CD4-positive, alpha-beta T cell (primary cell): ENCODE measurements at regions not wholly inside any gene's neighbourhood (a gene's known extent, or its start where the extent isn't known, plus 50 kb on each side); places are given as distances from the start of the nearest gene placed in this dataset.

Experiments used
- ATAC-seq: fragments of 200-7000 bp; cut with Tn5 transposase; one replicate; pipeline ENCODE4 v1.10.0; 2022; ENCODE audit warnings: mild to moderate bottlenecking; ENCODE audit not compliant: poor library complexity
- CTCF ChIA-PET: fragments of 350-600 bp; sonication (Branson Sonifier 250); formaldehyde crosslinking; loops from one replicate; lab custom pipeline; 2021; ENCODE audit warnings: antibody characterized with exemption, inconsistent platforms; lab: Charles Lee
- POLR2A ChIA-PET: fragments of 350-600 bp; sonication (Branson Sonifier 250); formaldehyde crosslinking; loops from one replicate; lab custom pipeline; 2021; ENCODE audit warnings: antibody characterized with exemption, inconsistent platforms; lab: Charles Lee
- DNase-seq, 14 experiments: peaks; one replicate each; pipeline ENCODE4 v3.0.0-alpha.2; 2013 to 2020; ENCODE audit warnings: mixed read lengths in 2 of 14
- H3K27ac ChIP-seq, 2 donors: one replicate each; pipeline versions ENCODE4 v1.5.1 to v1.7.0; 2013; ENCODE audit warnings: low read length in 2 of 2, low read depth in 1 of 2, mild to moderate bottlenecking in 1 of 2
- H3K27me3 ChIP-seq, 2 experiments: 1 replicate in 1 of 2; 2 replicates in 1 of 2; pipeline versions ENCODE4 v1.6.1 to v1.7.0; 2013; ENCODE audit warnings: low read length in 2 of 2, control low read depth in 1 of 2, mild to moderate bottlenecking in 1 of 2, moderate library complexity in 1 of 2; ENCODE audit not compliant: insufficient read depth in 2 of 2, control insufficient read depth in 1 of 2
- H3K36me3 ChIP-seq: one replicate; pipeline ENCODE4 v1.6.1; 2013; ENCODE audit warnings: low read length, control low read depth; ENCODE audit not compliant: insufficient read depth
- H3K4me1 ChIP-seq: one replicate; pipeline ENCODE4 v1.6.1; 2013; ENCODE audit warnings: low read length, control low read depth; ENCODE audit not compliant: insufficient read depth
- H3K4me3 ChIP-seq: one replicate; pipeline ENCODE4 v1.5.1; 2013; ENCODE audit warnings: mild to moderate bottlenecking, low read length, moderate library complexity
- H3K9me3 ChIP-seq, 2 experiments: 1 replicate in 1 of 2; 2 replicates in 1 of 2; pipeline versions ENCODE4 v1.6.1 to v1.7.0; 2013; ENCODE audit warnings: low read length in 2 of 2, mild to moderate bottlenecking in 2 of 2, control low read depth in 1 of 2, moderate library complexity in 1 of 2; ENCODE audit not compliant: control insufficient read depth in 1 of 2, insufficient read depth in 1 of 2
- H3K27ac Mint-ChIP-seq: one replicate; pipeline ENCODE4 v1.8.0; 2020; ENCODE audit warnings: mixed read lengths
- H3K27me3 Mint-ChIP-seq: one replicate; pipeline ENCODE4 v1.8.0; 2021; ENCODE audit warnings: mixed read lengths
- H3K36me3 Mint-ChIP-seq: one replicate; pipeline ENCODE4 v1.8.0; 2021; ENCODE audit warnings: low read depth, mixed read lengths
- H3K4me1 Mint-ChIP-seq: one replicate; pipeline ENCODE4 v1.8.0; 2021; ENCODE audit warnings: low read depth, mixed read lengths
- H3K4me3 Mint-ChIP-seq: one replicate; pipeline ENCODE4 v1.8.0; 2020; ENCODE audit warnings: mild to moderate bottlenecking, mixed read lengths
- H3K9me3 Mint-ChIP-seq: one replicate; pipeline ENCODE4 v1.8.0; 2020; ENCODE audit warnings: mixed read lengths
- intact Hi-C, 2 experiments: fragments of 100-400 bp; cut with DNase I in 1 of 2; cut with micrococcal nuclease in 1 of 2; formaldehyde crosslinking; loops; one replicate each; pipeline versions ENCODE4 v1.15.1 to v1.9.0; 2023 to 2025; cut with DNase I, micrococcal nuclease
- TF ChIP-seq, protein P1 (sequence below): fragments of 200-600 bp; IDR thresholded peaks from one replicate; pipeline ENCODE4 v1.8.0; 2022; ENCODE audit warnings: antibody characterized with exemption, mild to moderate bottlenecking

DNA sequence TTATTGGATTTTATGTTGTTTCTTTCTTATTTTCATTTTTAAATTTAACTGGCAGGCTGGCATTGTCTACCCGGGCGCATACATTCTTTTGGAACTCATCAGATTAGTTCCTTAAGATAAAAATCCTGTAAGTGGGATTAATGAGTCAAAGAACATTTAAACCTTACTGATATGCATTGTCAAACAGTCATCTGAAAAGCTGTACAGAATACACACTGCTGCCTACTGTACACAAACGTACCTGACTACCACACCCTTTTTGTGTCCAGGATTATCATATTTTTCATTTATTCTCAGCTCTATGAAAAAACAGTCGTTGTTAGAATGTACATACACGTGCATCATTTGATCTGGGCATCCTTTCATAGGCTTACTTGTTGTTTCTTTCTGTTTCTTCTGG lies 358.3 kb downstream of the EFNB2 start:
- ChIA-PET POLR2A (no interaction called here), CTCF (no interaction called here)
- Mint-ChIP-seq H3K27me3 (no peaks in the 10 kb centered on the region), H3K9me3 (no peaks in the 10 kb centered on the region), H3K27ac (no peak overlapping the region), H3K36me3 (no peaks in the 10 kb centered on the region), H3K4me3 (no peak overlapping the region), H3K4me1 (no peaks in the 10 kb centered on the region)
- Histone ChIP-seq H3K36me3 (no peaks in the 10 kb centered on the region), H3K4me1 (no peaks in the 10 kb centered on the region), H3K4me3 (no peak overlapping the region), H3K27me3 (no peaks in the 10 kb centered on the region), H3K27ac (no peak overlapping the region), H3K9me3 (no peaks in the 10 kb centered on the region)
- ATAC-seq (no peak), DNase-seq (no peak)
- TF ChIP-seq, protein P1, sequence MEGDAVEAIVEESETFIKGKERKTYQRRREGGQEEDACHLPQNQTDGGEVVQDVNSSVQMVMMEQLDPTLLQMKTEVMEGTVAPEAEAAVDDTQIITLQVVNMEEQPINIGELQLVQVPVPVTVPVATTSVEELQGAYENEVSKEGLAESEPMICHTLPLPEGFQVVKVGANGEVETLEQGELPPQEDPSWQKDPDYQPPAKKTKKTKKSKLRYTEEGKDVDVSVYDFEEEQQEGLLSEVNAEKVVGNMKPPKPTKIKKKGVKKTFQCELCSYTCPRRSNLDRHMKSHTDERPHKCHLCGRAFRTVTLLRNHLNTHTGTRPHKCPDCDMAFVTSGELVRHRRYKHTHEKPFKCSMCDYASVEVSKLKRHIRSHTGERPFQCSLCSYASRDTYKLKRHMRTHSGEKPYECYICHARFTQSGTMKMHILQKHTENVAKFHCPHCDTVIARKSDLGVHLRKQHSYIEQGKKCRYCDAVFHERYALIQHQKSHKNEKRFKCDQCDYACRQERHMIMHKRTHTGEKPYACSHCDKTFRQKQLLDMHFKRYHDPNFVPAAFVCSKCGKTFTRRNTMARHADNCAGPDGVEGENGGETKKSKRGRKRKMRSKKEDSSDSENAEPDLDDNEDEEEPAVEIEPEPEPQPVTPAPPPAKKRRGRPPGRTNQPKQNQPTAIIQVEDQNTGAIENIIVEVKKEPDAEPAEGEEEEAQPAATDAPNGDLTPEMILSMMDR: no peak
- intact Hi-C loops: no loop called here

DNA sequence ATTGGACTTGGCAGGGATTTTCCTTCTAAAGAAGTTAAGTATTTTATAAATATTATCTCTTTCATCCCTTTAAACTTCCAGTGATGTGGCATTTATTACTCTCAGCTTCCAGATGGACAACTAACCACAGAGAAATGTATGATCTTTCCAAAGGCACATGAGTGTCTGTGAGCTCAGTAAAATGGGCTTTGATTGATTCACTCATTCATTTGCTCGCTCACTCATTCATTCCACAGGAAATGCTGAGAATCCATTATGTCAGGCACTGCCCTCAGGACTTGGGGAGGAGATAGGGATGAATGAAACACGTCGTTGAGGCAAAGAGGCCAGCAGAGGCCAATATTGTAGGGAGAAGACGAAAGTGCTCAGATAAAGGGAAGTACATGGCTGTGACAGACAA lies 359.3 kb downstream of the EFNB2 start:
- H3K4me1 ChIP-seq: no peaks in the 10 kb centered on the region
- ATAC-seq (no peak), DNase-seq (no peak)
- H3K27me3 ChIP-seq: no peaks in the 10 kb centered on the region
- intact Hi-C loops: no loop called here
- TF ChIP-seq, protein P1: no peak
- H3K36me3 ChIP-seq: no peaks in the 10 kb centered on the region
- H3K4me3 ChIP-seq: no peak overlapping the region
- Mint-ChIP-seq H3K4me3 (no peak overlapping the region), H3K27me3 (no peaks in the 10 kb centered on the region), H3K36me3 (no peaks in the 10 kb centered on the region), H3K9me3 (no peaks in the 10 kb centered on the region), H3K4me1 (no peaks in the 10 kb centered on the region), H3K27ac (no peak overlapping the region)
- POLR2A ChIA-PET: no interaction called here
- no peak overlapping the region for H3K27ac ChIP-seq
- H3K9me3 ChIP-seq: no peaks in the 10 kb centered on the region
- CTCF ChIA-PET: no interaction called here

DNA sequence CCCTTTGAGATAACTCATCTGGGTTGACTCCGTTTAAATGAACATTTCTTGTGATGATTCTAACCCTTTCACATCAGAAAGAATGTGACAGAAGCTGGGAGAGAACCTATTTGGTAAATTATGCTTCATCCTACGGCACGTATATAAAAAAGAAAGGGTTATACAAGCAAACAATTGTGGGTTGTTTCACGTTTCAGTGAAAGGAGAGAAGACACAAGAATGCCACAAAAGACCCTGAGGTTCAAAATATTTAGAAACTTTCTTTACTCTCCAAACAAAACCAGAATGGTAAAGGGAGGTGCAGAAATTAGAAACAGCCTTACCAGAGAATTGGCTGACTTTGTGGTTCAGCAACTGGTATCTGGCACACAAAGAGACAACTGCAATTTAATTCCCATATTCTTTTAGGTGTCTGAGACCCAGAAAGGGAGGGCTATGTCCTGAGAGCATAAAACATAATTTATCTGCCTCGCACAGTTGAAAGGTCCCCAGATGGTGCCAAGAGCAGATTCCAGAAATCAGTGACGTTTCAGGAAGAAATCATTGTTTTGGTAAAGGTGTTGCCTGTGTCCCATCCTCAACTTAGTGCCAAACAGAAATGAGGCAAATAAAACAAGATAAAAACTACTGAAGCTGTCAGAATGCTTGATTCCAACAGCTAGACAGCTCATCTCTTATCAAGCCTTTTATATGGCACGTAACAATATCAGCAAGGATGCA lies 361.4 kb downstream of the EFNB2 start:
- no peaks in the 10 kb centered on the region for H3K36me3 Mint-ChIP-seq
- ChIA-PET POLR2A (no interaction called here), CTCF (no interaction called here)
- H3K36me3 ChIP-seq: no peaks in the 10 kb centered on the region
- H3K4me1 ChIP-seq: no peaks in the 10 kb centered on the region
- no peaks in the 10 kb centered on the region for H3K9me3 ChIP-seq
- DNase-seq (no peak), ATAC-seq (no peak)
- no peaks in the 10 kb centered on the region for H3K27me3 ChIP-seq
- TF ChIP-seq, protein P1: no peak
- intact Hi-C loops: no loop called here
- no peaks in the 10 kb centered on the region for H3K4me1 Mint-ChIP-seq
- H3K4me3 ChIP-seq: no peak overlapping the region
- no peaks in the 10 kb centered on the region for H3K9me3 Mint-ChIP-seq
- H3K4me3 Mint-ChIP-seq: no peak overlapping the region
- H3K27me3 Mint-ChIP-seq: no peaks in the 10 kb centered on the region
- H3K27ac ChIP-seq: no peak overlapping the region
- H3K27ac Mint-ChIP-seq: no peak overlapping the region
